ENCODE measurements at regions not wholly inside any gene's neighbourhood (a gene's known extent, or its start where the extent isn't known, plus 50 kb on each side); places are given as distances from the start of the nearest gene placed in this dataset.

- no peak for TF ChIP-seq CTCF (IDR thresholded peaks at IDR 0.05)
- DNase-seq (ENCODE audit: low spot score) (no peak), ATAC-seq (ENCODE audit: low FRiP score) (no peak)
Observed at GRCh38 chr5:125798307-125798706, 624.9 kb upstream of the GRAMD2B start.

GRCh38 chr5:125812651-125813050 is 610.6 kb upstream of the GRAMD2B start:
- no peak for TF ChIP-seq CTCF (IDR thresholded peaks at IDR 0.05)
- ATAC-seq (ENCODE audit: low FRiP score) = no peak
- DNase-seq (ENCODE audit: low spot score) = no peak

- ATAC-seq (ENCODE audit: low FRiP score) (no peak), DNase-seq (ENCODE audit: low spot score) (no peak)
- no peak for TF ChIP-seq CTCF (IDR thresholded peaks at IDR 0.05)
Observed at GRCh38 chr5:125813221-125813974, 609.8 kb upstream of the GRAMD2B start.

- no peak for ATAC-seq (ENCODE audit: low FRiP score)
- DNase-seq (ENCODE audit: low spot score) = no peak
- no peak for TF ChIP-seq CTCF (IDR thresholded peaks at IDR 0.05)
Observed at GRCh38 chr5:125814119-125814518, 609.1 kb upstream of the GRAMD2B start.

GRCh38 chr5:125823572-125823971 is 599.6 kb upstream of the GRAMD2B start:
- ATAC-seq (ENCODE audit: low FRiP score) (no peak), DNase-seq (ENCODE audit: low spot score) (no peak)
- no peak for TF ChIP-seq CTCF (IDR thresholded peaks at IDR 0.05)

- TF ChIP-seq CTCF (IDR thresholded peaks at IDR 0.05) = no peak
- no peak for DNase-seq (ENCODE audit: low spot score)
- no peak for ATAC-seq (ENCODE audit: low FRiP score)
Observed at GRCh38 chr5:125826214-125826613, 597.0 kb upstream of the GRAMD2B start.

- DNase-seq (ENCODE audit: low spot score) (no peak), ATAC-seq (ENCODE audit: low FRiP score) (no peak)
- TF ChIP-seq CTCF (IDR thresholded peaks at IDR 0.05) = no peak
Observed at GRCh38 chr5:125829349-125829748, 593.9 kb upstream of the GRAMD2B start.

All from omental fat pad (tissue), 3 donors.